CD4-positive, alpha-beta T cell (primary cell): ENCODE measurements at regions not wholly inside any gene's neighbourhood (a gene's known extent, or its start where the extent isn't known, plus 50 kb on each side); places are given as distances from the start of the nearest gene placed in this dataset.

Source experiments
- ATAC-seq: fragments of 200-7000 bp; cut with Tn5 transposase; one replicate; pipeline ENCODE4 v1.10.0; 2022; ENCODE audit warnings: mild to moderate bottlenecking; ENCODE audit not compliant: poor library complexity
- CTCF ChIA-PET: fragments of 350-600 bp; sonication (Branson Sonifier 250); formaldehyde crosslinking; loops from one replicate; lab custom pipeline; 2021; ENCODE audit warnings: antibody characterized with exemption, inconsistent platforms; lab: Charles Lee
- POLR2A ChIA-PET: fragments of 350-600 bp; sonication (Branson Sonifier 250); formaldehyde crosslinking; loops from one replicate; lab custom pipeline; 2021; ENCODE audit warnings: antibody characterized with exemption, inconsistent platforms; lab: Charles Lee
- DNase-seq, 14 experiments: peaks; one replicate each; pipeline ENCODE4 v3.0.0-alpha.2; 2013 to 2020; ENCODE audit warnings: mixed read lengths in 2 of 14
- H3K27ac ChIP-seq, 2 donors: one replicate each; pipeline versions ENCODE4 v1.5.1 to v1.7.0; 2013; ENCODE audit warnings: low read length in 2 of 2, low read depth in 1 of 2, mild to moderate bottlenecking in 1 of 2
- H3K27me3 ChIP-seq, 2 experiments: 1 replicate in 1 of 2; 2 replicates in 1 of 2; pipeline versions ENCODE4 v1.6.1 to v1.7.0; 2013; ENCODE audit warnings: low read length in 2 of 2, control low read depth in 1 of 2, mild to moderate bottlenecking in 1 of 2, moderate library complexity in 1 of 2; ENCODE audit not compliant: insufficient read depth in 2 of 2, control insufficient read depth in 1 of 2
- H3K36me3 ChIP-seq: one replicate; pipeline ENCODE4 v1.6.1; 2013; ENCODE audit warnings: low read length, control low read depth; ENCODE audit not compliant: insufficient read depth
- H3K4me1 ChIP-seq: one replicate; pipeline ENCODE4 v1.6.1; 2013; ENCODE audit warnings: low read length, control low read depth; ENCODE audit not compliant: insufficient read depth
- H3K4me3 ChIP-seq: one replicate; pipeline ENCODE4 v1.5.1; 2013; ENCODE audit warnings: mild to moderate bottlenecking, low read length, moderate library complexity
- H3K9me3 ChIP-seq, 2 experiments: 1 replicate in 1 of 2; 2 replicates in 1 of 2; pipeline versions ENCODE4 v1.6.1 to v1.7.0; 2013; ENCODE audit warnings: low read length in 2 of 2, mild to moderate bottlenecking in 2 of 2, control low read depth in 1 of 2, moderate library complexity in 1 of 2; ENCODE audit not compliant: control insufficient read depth in 1 of 2, insufficient read depth in 1 of 2
- H3K27ac Mint-ChIP-seq: one replicate; pipeline ENCODE4 v1.8.0; 2020; ENCODE audit warnings: mixed read lengths
- H3K27me3 Mint-ChIP-seq: one replicate; pipeline ENCODE4 v1.8.0; 2021; ENCODE audit warnings: mixed read lengths
- H3K36me3 Mint-ChIP-seq: one replicate; pipeline ENCODE4 v1.8.0; 2021; ENCODE audit warnings: low read depth, mixed read lengths
- H3K4me1 Mint-ChIP-seq: one replicate; pipeline ENCODE4 v1.8.0; 2021; ENCODE audit warnings: low read depth, mixed read lengths
- H3K4me3 Mint-ChIP-seq: one replicate; pipeline ENCODE4 v1.8.0; 2020; ENCODE audit warnings: mild to moderate bottlenecking, mixed read lengths
- H3K9me3 Mint-ChIP-seq: one replicate; pipeline ENCODE4 v1.8.0; 2020; ENCODE audit warnings: mixed read lengths
- intact Hi-C, 2 experiments: fragments of 100-400 bp; cut with DNase I in 1 of 2; cut with micrococcal nuclease in 1 of 2; formaldehyde crosslinking; loops; one replicate each; pipeline versions ENCODE4 v1.15.1 to v1.9.0; 2023 to 2025; cut with DNase I, micrococcal nuclease
- TF ChIP-seq, protein P1 (sequence below): fragments of 200-600 bp; IDR thresholded peaks from one replicate; pipeline ENCODE4 v1.8.0; 2022; ENCODE audit warnings: antibody characterized with exemption, mild to moderate bottlenecking

DNA sequence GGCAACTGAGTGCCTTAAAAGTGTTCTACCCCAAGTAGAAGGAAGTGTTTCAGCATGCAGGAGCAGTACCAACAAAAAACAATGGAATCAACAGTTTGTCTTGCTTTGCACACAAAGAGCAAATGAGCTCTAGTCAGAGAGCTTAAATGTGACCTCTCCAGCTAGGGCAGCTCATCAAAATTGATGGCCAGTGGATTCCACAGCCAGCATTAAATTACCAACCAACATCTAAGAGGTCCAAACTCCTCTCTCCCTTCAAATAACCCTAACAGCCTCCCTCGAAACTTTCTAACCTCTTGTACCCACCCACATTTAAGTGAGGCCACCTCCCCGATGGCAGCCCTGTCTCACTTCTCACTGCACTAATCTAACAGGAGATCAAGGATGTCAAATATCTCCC, 219.9 kb downstream of the CHIC2 start:
- ChIA-PET POLR2A (no interaction called here), CTCF (no interaction called here)
- no peak for DNase-seq
- intact Hi-C loops = no loop called here
- Histone ChIP-seq H3K27me3 (no peaks in the 10 kb centered on the region), H3K4me1 (no peaks in the 10 kb centered on the region), H3K9me3 (no peaks in the 10 kb centered on the region), H3K27ac (no peak overlapping the region), H3K36me3 (no peaks in the 10 kb centered on the region), H3K4me3 (no peak overlapping the region)
- ATAC-seq = no peak
- no peaks in the 10 kb centered on the region for H3K36me3 Mint-ChIP-seq
- no peak overlapping the region for H3K4me3 Mint-ChIP-seq
- TF ChIP-seq, protein P1, sequence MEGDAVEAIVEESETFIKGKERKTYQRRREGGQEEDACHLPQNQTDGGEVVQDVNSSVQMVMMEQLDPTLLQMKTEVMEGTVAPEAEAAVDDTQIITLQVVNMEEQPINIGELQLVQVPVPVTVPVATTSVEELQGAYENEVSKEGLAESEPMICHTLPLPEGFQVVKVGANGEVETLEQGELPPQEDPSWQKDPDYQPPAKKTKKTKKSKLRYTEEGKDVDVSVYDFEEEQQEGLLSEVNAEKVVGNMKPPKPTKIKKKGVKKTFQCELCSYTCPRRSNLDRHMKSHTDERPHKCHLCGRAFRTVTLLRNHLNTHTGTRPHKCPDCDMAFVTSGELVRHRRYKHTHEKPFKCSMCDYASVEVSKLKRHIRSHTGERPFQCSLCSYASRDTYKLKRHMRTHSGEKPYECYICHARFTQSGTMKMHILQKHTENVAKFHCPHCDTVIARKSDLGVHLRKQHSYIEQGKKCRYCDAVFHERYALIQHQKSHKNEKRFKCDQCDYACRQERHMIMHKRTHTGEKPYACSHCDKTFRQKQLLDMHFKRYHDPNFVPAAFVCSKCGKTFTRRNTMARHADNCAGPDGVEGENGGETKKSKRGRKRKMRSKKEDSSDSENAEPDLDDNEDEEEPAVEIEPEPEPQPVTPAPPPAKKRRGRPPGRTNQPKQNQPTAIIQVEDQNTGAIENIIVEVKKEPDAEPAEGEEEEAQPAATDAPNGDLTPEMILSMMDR = no peak
- no peaks in the 10 kb centered on the region for H3K9me3 Mint-ChIP-seq
- H3K4me1 Mint-ChIP-seq = no peaks in the 10 kb centered on the region
- no peak overlapping the region for H3K27ac Mint-ChIP-seq
- peaks cover 4% of the 10 kb centered on the region for H3K27me3 Mint-ChIP-seq

DNA sequence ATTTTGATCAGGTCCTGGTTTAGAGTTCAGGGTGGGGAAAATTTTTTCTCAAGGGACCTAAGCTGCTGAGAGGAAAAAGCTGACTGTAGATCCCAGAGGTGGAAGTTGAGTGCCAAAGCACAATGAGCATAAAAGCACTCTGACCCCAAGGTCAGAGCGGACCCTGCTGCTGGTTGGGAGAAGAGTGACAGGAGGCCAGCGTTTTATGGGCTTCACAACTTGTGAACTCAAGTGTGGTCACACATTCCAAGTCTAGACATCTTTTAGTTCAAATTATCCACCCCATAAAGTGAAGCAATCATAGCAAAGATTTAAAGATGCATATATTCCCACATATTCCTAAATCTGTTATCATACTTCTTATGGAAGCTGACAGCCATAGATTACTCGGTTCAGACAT, 220.3 kb downstream of the CHIC2 start:
- no peak overlapping the region for H3K27ac Mint-ChIP-seq
- TF ChIP-seq, protein P1 = no peak
- peaks cover 5% of the 10 kb centered on the region for H3K27me3 Mint-ChIP-seq
- CTCF ChIA-PET = no interaction called here
- H3K36me3 Mint-ChIP-seq = no peaks in the 10 kb centered on the region
- no peaks in the 10 kb centered on the region for H3K36me3 ChIP-seq
- no peaks in the 10 kb centered on the region for H3K4me1 Mint-ChIP-seq
- DNase-seq (no peak), ATAC-seq (no peak)
- no peaks in the 10 kb centered on the region for H3K4me1 ChIP-seq
- no peak overlapping the region for H3K4me3 Mint-ChIP-seq
- H3K27ac ChIP-seq = no peak overlapping the region
- intact Hi-C loops = no loop called here
- no peaks in the 10 kb centered on the region for H3K27me3 ChIP-seq
- H3K4me3 ChIP-seq = no peak overlapping the region
- H3K9me3 Mint-ChIP-seq = no peaks in the 10 kb centered on the region
- POLR2A ChIA-PET = no interaction called here
- H3K9me3 ChIP-seq = no peaks in the 10 kb centered on the region

DNA sequence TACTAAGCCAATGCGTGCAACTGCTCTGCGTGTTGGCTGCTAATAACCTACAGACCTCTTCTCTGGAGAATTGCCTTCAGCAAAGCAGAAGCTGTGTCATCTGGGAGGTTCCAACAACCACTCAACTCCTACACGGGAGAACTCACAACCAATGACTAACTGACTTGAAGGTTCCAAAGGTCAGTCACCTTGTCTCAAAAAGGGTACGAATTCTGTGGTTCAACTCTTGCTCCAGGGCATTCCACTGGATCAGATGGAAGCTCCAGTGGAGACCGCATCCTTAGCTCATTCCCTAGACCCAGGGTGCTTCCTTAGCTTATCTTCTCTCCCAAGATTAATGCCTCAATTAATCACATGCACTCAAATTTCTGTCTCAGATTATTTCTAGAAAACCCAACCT, 222.7 kb downstream of the CHIC2 start:
- TF ChIP-seq, protein P1 = no peak
- H3K4me1 Mint-ChIP-seq = no peaks in the 10 kb centered on the region
- Histone ChIP-seq H3K27me3 (no peaks in the 10 kb centered on the region), H3K27ac (no peak overlapping the region), H3K9me3 (no peaks in the 10 kb centered on the region), H3K4me3 (no peak overlapping the region), H3K4me1 (no peaks in the 10 kb centered on the region), H3K36me3 (no peaks in the 10 kb centered on the region)
- no peak for DNase-seq
- H3K27ac Mint-ChIP-seq = no peak overlapping the region
- no peaks in the 10 kb centered on the region for H3K36me3 Mint-ChIP-seq
- intact Hi-C loops = no loop called here
- H3K4me3 Mint-ChIP-seq = no peak overlapping the region
- H3K9me3 Mint-ChIP-seq = peaks cover 4% of the 10 kb centered on the region
- ChIA-PET POLR2A (no interaction called here), CTCF (no interaction called here)
- peaks cover 5% of the 10 kb centered on the region for H3K27me3 Mint-ChIP-seq
- no peak for ATAC-seq
